ENCODE measurements at regions not wholly inside any gene's neighbourhood (a gene's known extent, or its start where the extent isn't known, plus 50 kb on each side); places are given as distances from the start of the nearest gene placed in this dataset.

- TF ChIP-seq PATZ1 (CRISPR knock-in tag; IDR thresholded peaks at IDR 0.05; ENCODE audit: borderline replicate concordance) (no peak), ZFP3 (CRISPR knock-in tag; IDR thresholded peaks at IDR 0.05) (no peak), PPARA (CRISPR knock-in tag; IDR thresholded peaks at IDR 0.05; ENCODE audit: borderline replicate concordance) (no peak)
Observed at GRCh38 chr11:81487109-81487508, 1246.6 kb downstream of the FAM181B start.

Data from SK-N-SH treated with all-trans-retinoic acid at 6 μM for 48 hours (cell line).